ENCODE measurements at regions not wholly inside any gene's neighbourhood (a gene's known extent, or its start where the extent isn't known, plus 50 kb on each side); places are given as distances from the start of the nearest gene placed in this dataset.

DNA sequence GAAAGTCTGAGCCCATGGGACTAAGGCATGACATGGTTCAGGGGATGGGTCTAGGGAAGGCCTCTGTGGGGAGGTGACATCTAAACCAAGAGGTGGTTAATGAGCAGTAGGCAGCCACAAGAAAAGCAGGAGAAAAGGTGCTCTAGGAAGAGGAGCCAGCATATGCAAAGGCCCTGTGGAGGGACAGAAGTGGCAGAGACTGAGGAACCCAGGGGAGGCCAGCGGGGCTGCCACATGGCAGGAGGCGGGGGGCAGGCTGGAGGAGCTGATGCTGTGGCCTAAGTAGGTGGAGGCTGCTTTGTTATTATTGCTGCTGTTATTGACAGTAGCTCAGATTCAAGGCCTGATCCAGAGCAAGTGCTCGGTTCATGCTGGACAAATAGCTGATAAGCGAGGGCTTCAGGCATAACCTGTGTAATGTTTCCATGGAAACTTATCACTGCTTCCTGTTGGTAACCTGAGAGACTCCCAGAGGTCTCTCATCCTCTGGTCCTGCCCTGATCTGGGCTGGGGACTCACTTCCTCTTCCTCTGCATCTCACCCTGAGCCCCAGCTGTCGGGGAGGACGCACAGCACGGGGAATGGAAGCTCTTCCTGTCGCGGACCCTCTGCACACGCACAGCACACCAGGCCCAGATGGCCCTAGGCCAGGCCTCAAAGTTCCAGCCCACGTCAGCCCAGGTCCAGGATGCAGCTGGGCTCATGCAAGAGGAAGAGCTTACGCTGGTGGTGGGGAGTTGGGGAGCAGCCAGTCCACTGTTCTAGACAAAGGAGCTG lies 75.2 kb upstream of the TP53I11 start:
- DNase-seq (ENCODE audit: low spot score) (no peak), ATAC-seq (no peak)
- H3K4me3 Mint-ChIP-seq: no peak overlapping the region
- H3K4me1 Mint-ChIP-seq (ENCODE audit: low read depth in 2 of 2): peaks cover 5 to 7% of the 10 kb centered on the region in 2 donors
- H3K9me3 Mint-ChIP-seq: no peaks in the 10 kb centered on the region
- peaks cover 0 to 4% of the 10 kb centered on the region in 2 donors for H3K27me3 Mint-ChIP-seq
- no peak overlapping the region for H3K27ac Mint-ChIP-seq
- no peaks in the 10 kb centered on the region for H3K36me3 Mint-ChIP-seq

DNA sequence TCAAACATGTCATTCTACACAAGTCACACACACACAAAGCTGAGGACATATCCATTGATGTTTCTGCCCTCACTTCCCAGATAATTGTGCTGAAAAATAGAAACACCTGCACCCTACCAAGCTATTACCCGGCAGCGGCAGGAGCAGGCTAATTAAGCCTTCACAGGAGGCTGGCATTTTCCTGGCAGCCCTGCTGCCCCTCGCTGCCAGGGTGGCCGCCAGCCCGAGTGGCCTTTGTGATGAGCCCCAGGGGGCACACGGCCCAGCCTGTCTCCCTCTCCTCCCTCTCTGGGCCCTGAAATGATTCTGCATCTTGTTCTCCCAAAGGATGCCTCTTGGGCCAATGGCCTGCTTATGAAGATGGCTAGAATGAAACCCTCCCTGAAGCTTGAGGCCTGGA lies 76.2 kb upstream of the TP53I11 start:
- Mint-ChIP-seq H3K9me3 (no peaks in the 10 kb centered on the region), H3K27me3 (peaks cover 0 to 6% of the 10 kb centered on the region in 2 donors), H3K36me3 (no peaks in the 10 kb centered on the region), H3K27ac (no peak overlapping the region), H3K4me1 (ENCODE audit: low read depth in 2 of 2) (peaks cover 5 to 7% of the 10 kb centered on the region in 2 donors), H3K4me3 (no peak overlapping the region)
- ATAC-seq (no peak), DNase-seq (ENCODE audit: low spot score) (no peak)

DNA sequence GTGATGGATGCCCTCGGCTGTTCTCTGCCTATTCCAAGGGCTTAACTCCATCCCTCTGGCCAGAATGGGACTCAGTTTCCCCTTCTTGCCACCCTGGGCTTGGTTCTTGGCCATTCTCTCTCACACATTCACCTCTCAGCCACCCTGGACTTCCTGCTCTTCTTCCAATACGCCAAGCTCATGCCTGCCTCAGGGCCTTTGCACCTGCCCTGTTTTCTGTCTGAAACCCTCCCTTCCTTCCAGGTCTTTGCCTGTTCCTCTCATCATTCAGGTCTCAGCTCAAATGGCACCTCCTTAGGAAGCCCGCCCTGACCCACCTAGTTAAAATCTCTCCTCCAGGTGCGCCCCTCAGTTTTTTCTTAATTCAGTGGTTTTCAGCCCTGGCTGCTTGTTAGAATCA lies 76.6 kb upstream of the TP53I11 start:
- ATAC-seq: no peak
- Mint-ChIP-seq H3K27ac (no peak overlapping the region), H3K4me3 (no peak overlapping the region), H3K27me3 (peaks cover 0 to 6% of the 10 kb centered on the region in 2 donors), H3K36me3 (no peaks in the 10 kb centered on the region), H3K4me1 (ENCODE audit: low read depth in 2 of 2) (peaks cover 6 to 7% of the 10 kb centered on the region in 2 donors), H3K9me3 (no peaks in the 10 kb centered on the region)
- DNase-seq (ENCODE audit: low spot score): no peak

DNA sequence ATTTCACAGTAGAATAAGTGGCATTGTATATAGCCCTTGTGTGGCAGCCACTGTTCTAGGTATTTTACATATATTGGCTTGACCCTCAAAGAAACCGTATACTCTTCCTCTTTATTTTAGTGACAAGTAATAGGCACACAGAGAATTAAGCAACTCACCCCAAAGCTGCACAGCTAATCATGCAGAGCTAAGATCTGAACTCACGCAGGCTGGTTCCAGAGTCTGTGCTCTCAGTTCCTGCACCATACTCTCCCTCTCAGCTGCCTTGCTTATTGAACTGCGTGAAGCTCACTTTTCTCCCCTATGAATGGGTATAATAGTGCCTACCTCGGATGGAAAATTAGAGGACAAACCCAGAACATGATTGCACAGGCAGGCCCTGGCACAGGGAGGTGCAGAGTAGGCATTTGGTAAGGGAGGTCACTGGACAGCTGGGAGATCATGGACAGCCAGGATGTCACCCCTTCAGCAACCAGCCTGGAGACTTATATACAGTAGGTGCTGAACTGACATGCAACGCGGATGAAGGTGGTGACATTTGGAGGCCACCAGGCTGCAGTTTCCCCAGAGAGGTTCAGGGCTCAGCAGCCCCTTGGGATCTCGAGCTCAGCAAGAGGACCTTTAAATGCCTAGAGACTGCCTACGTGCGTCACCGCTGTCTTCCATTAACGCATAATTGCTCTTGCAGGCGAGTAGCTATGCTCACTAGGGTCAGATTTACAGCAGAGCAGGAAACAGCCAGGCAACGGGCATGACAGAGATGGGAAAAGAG lies 78.4 kb upstream of the TP53I11 start:
- ATAC-seq (no peak), DNase-seq (ENCODE audit: low spot score) (no peak)
- H3K27me3 Mint-ChIP-seq: peaks cover 0 to 6% of the 10 kb centered on the region in 2 donors
- no peak overlapping the region for H3K4me3 Mint-ChIP-seq
- no peak overlapping the region for H3K27ac Mint-ChIP-seq
- H3K9me3 Mint-ChIP-seq: no peaks in the 10 kb centered on the region
- no peaks in the 10 kb centered on the region for H3K36me3 Mint-ChIP-seq
- H3K4me1 Mint-ChIP-seq (ENCODE audit: low read depth in 2 of 2): peaks cover 7 to 9% of the 10 kb centered on the region in 2 donors

DNA sequence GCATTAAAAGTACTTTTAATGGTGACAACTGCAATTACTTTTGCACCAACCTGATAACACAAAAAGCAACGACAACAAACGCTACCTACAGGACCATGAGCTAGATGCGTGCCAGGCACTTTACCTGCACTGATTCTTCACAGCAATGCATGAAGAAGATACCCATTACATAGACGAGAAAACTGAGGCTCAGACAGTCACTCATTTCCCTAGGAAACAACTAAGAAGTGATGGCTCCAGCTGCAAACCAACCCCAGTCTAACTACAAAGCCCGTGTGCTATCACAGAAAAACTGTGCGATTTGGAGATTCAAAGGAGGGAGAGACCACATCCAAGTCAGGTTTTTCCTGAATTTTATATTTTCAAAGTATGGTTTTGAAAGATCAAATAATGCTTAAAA lies 80.1 kb upstream of the TP53I11 start:
- no peaks in the 10 kb centered on the region for H3K9me3 Mint-ChIP-seq
- DNase-seq (ENCODE audit: low spot score): no peak
- H3K4me1 Mint-ChIP-seq (ENCODE audit: low read depth in 2 of 2): peaks cover under 1 to 4% of the 10 kb centered on the region in 2 donors
- no peaks in the 10 kb centered on the region for H3K36me3 Mint-ChIP-seq
- no peak for ATAC-seq
- no peak overlapping the region for H3K27ac Mint-ChIP-seq
- H3K4me3 Mint-ChIP-seq: no peak overlapping the region
- peaks cover 0 to 4% of the 10 kb centered on the region in 2 donors for H3K27me3 Mint-ChIP-seq

DNA sequence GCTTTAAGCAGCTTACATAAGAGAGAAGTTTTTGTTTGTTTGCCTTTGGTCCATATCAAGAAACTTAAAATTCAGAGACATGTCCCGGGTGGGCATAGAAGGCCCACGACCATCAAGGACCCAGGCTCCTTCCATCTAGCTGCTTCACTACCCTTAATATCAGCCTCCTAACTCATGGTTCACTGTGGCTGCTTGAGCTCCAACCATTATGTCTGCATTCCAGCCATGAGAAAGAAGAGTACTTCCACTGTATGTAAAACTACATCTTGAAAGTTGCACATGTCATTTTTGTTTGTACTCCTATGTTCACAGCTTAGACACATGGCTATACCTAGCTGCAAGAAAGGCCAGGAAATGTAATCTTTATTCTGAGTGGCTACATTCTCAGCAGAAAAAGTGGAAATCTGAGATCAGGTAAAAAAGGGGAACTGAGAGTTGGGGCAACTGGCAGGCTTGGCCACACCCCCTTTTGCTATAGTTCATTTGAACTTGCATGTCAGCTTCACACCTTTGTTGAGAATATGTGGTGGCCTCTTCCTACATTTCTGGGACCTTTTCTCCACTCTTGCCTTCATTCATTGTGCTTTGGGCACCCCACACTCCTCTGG lies 81.3 kb upstream of the TP53I11 start:
- Mint-ChIP-seq H3K27me3 (peaks cover 0 to 4% of the 10 kb centered on the region in 2 donors), H3K27ac (no peak overlapping the region), H3K4me1 (ENCODE audit: low read depth in 2 of 2) (peaks cover 0 to 4% of the 10 kb centered on the region in 2 donors), H3K4me3 (no peak overlapping the region), H3K36me3 (no peaks in the 10 kb centered on the region), H3K9me3 (no peaks in the 10 kb centered on the region)
- DNase-seq (ENCODE audit: low spot score) (no peak), ATAC-seq (no peak)

DNA sequence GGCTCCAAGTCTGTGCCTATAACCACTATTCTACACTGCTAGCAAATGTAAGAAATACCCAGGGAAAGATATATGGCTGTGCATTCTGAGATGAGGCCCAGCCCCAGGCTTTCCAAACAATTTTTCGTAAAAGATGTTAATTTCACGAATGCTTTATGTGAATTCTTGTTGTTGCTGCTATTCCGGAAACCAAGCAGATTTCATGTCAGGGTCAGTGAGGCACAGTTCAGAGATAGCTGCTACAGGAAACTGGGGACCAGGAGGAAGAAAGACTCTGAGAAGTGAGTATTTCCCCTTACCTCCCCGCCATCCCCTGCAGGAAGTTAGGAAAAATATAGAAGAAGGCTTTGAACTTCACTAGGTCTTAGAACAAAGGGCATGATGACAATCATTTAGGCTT lies 84.7 kb upstream of the TP53I11 start:
- ATAC-seq: no peak
- Mint-ChIP-seq H3K4me1 (ENCODE audit: low read depth in 2 of 2) (peaks cover 0 to 4% of the 10 kb centered on the region in 2 donors), H3K27ac (no peak overlapping the region), H3K9me3 (peaks cover 3% of the 10 kb centered on the region), H3K36me3 (peaks cover 10% of the 10 kb centered on the region), H3K4me3 (no peak overlapping the region), H3K27me3 (peaks cover 0 to 2% of the 10 kb centered on the region in 2 donors)
- DNase-seq (ENCODE audit: low spot score): no peak

DNA sequence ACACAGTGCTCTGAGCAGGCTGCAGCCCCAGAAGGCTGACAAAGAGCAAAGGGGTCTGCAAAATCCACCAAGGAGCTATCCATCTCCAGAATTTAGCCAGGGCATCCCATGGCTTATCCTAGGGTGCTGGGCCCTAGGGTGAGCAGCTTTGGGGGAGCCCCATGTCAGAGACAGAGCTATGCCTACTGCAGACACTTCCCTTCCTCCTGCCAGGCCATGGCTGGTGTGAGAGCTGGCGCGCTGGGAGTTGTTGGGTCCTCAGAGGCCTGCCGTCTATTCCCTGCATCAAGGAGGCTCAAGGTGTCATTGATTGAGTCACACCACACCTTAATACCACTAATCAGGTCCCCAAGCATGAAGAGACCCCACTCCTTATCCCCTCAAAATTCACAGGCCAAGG lies 85.3 kb upstream of the TP53I11 start:
- ATAC-seq (no peak), DNase-seq (ENCODE audit: low spot score) (no peak)
- Mint-ChIP-seq H3K27me3 (peaks cover 0 to 2% of the 10 kb centered on the region in 2 donors), H3K9me3 (peaks cover 3% of the 10 kb centered on the region), H3K27ac (no peak overlapping the region), H3K4me1 (ENCODE audit: low read depth in 2 of 2) (peaks cover 0 to 4% of the 10 kb centered on the region in 2 donors), H3K36me3 (peaks cover 10% of the 10 kb centered on the region), H3K4me3 (no peak overlapping the region)

DNA sequence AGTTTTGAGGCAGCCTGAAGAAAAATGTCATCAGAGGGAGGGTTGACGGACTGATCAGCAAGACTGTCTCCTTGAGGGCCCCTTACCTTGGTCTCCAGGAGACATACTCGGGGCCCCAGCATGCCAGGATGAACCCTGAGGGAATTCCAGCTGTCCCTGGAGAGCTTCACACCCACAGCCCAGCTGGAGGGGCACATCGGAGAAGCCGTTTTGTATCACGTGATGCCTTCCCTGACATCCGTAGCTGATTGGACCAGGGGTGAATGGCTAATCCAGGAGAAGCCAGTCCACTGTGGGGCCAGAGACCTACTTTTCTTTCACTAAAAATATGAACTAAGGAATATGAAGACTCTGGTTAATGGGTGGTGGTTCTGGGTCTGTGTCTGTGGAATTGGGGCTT lies 86.0 kb upstream of the TP53I11 start:
- H3K27ac Mint-ChIP-seq: no peak overlapping the region
- ATAC-seq (no peak), DNase-seq (ENCODE audit: low spot score) (no peak)
- peaks cover 3% of the 10 kb centered on the region for H3K9me3 Mint-ChIP-seq
- peaks cover 0 to 4% of the 10 kb centered on the region in 2 donors for H3K4me1 Mint-ChIP-seq (ENCODE audit: low read depth in 2 of 2)
- H3K36me3 Mint-ChIP-seq: peaks cover 10% of the 10 kb centered on the region
- H3K4me3 Mint-ChIP-seq: no peak overlapping the region
- no peaks in the 10 kb centered on the region for H3K27me3 Mint-ChIP-seq

DNA sequence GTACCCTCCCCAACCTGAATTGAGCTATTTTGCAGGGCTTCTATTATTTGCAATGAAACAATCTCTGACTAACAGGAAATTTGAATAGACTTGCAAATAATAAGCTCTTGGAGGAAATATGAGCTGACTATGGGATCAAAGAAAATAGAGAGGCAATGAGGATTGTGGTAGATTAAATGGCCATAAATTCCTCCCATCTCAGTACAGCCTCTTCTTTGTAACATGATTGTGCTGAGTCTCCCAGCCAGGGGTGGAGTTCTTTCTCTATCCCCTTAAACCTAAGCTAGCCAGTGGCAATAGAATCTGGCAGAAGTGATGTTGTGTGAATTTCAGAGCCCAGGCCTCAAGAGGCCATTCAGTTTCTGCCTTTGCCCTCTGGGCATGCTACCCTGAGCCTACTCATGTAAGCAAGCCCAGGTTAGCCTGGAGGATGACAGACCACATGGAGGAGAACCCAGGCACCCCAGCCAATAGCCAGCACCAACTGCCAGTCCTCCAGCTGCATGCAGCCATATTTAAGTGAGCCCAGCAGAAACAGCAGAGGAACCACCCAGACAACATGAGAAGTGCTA lies 86.8 kb upstream of the TP53I11 start:
- DNase-seq (ENCODE audit: low spot score) (no peak), ATAC-seq (no peak)
- H3K4me3 Mint-ChIP-seq: no peak overlapping the region
- H3K9me3 Mint-ChIP-seq: peaks cover 3% of the 10 kb centered on the region
- peaks cover 10% of the 10 kb centered on the region for H3K36me3 Mint-ChIP-seq
- no peak overlapping the region for H3K27ac Mint-ChIP-seq
- H3K27me3 Mint-ChIP-seq: no peaks in the 10 kb centered on the region
- H3K4me1 Mint-ChIP-seq (ENCODE audit: low read depth in 2 of 2): peaks cover 0 to 1% of the 10 kb centered on the region in 2 donors

DNA sequence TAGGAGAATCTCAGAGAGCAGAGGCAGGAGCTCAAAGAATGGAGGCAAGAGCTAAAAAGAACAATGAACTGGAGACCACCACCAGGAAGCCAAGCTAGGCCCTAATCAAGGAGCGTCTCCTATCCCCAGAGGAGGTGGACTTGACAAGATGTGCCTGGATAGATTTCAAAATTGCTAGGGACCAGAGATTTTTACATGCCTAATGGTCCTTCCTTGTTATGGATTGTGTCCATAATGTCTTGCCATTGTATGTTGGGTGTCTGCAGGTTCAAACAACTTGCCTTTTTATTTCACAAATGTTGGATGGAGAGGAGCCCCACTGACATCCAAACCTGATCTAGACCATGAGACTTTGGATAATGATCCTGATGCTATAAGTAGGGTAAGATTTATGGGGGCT lies 88.2 kb upstream of the TP53I11 start:
- ATAC-seq (no peak), DNase-seq (ENCODE audit: low spot score) (no peak)
- Mint-ChIP-seq H3K36me3 (peaks cover 10% of the 10 kb centered on the region), H3K4me1 (ENCODE audit: low read depth in 2 of 2) (no peaks in the 10 kb centered on the region), H3K9me3 (peaks cover 3% of the 10 kb centered on the region), H3K27ac (no peak overlapping the region), H3K4me3 (no peak overlapping the region), H3K27me3 (no peaks in the 10 kb centered on the region)

DNA sequence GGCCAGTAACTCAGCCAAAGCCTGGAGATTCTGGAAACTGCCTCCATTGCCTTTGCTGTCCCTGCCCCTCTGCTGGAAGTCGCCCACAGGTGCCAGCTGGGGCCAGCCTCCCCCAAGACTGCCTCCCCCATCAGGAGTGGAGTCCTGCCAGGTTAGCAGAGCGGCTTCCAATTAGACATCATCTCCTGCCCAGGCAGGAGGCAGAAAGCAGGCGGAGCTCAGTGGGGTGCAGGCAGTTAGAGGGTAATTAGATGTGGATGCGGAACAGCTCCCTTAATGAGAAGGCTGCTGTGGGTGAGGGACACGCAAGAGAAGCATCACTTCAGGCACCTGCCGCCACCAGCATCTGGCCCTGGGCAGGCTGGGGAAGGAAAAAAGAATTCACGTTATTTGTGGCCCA lies 90.9 kb upstream of the TP53I11 start:
- peaks cover 10 to 13% of the 10 kb centered on the region in 2 donors for H3K4me1 Mint-ChIP-seq (ENCODE audit: low read depth in 2 of 2)
- H3K4me3 Mint-ChIP-seq: no peak overlapping the region
- no peak for DNase-seq (ENCODE audit: low spot score)
- peaks cover 3% of the 10 kb centered on the region for H3K9me3 Mint-ChIP-seq
- peaks cover 6 to 7% of the 10 kb centered on the region in 2 donors for H3K27me3 Mint-ChIP-seq
- peaks cover 10% of the 10 kb centered on the region for H3K36me3 Mint-ChIP-seq
- no peak overlapping the region for H3K27ac Mint-ChIP-seq
- no peak for ATAC-seq

DNA sequence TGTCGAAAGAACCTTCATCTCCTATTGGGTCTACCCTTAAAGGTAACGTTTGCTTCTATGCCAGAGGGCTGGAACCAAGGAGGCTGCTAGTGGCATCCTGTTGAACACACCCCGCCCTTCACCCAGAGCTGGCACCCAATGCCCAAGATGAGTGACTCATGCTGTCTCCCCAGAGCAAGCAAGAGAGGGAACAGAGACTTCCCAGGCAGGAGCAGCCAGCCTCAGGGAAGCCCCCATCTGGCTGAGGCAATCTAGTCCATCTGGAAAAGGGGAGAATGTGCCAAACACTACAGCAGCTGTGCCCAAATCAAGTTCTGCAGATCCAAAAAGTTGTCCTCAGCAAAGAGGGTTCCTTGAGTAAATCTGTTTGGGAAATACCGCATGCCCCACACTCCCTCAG lies 91.9 kb upstream of the TP53I11 start:
- Mint-ChIP-seq H3K4me3 (no peak overlapping the region), H3K4me1 (ENCODE audit: low read depth in 2 of 2) (peaks cover 10 to 13% of the 10 kb centered on the region in 2 donors), H3K27ac (no peak overlapping the region), H3K27me3 (peaks cover 6 to 7% of the 10 kb centered on the region in 2 donors), H3K36me3 (peaks cover 10% of the 10 kb centered on the region), H3K9me3 (peaks cover 3% of the 10 kb centered on the region)
- DNase-seq (ENCODE audit: low spot score) (no peak), ATAC-seq (no peak)

All from natural killer cell treated with Interleukin-12 subunit alpha and Interleukin-12 subunit beta and Interleukin-15 and Interleukin-18, amount 100 ng/mL, for 72 hours (primary cell).